DOHH2 (cell line): ENCODE measurements at regions not wholly inside any gene's neighbourhood (a gene's known extent, or its start where the extent isn't known, plus 50 kb on each side); places are given as distances from the start of the nearest gene placed in this dataset.

Experiments
- H3F3A ChIP-seq: fragments of 200-600 bp; sonication (generic), shearing (Covaris generic); 2 replicates; pipeline ENCODE4 v1.6.0; 2016; ENCODE audit warnings: antibody characterized with exemption, mild to moderate bottlenecking; ENCODE audit not compliant: control insufficient read depth, insufficient read depth
- H3K27ac ChIP-seq: fragments of 200-600 bp; sonication (generic); 2 replicates; pipeline ENCODE4 v1.5.1; 2014; ENCODE audit warnings: low read depth, mild to moderate bottlenecking, low read length, moderate library complexity
- H3K27me3 ChIP-seq: fragments of 200-600 bp; sonication (generic); 2 replicates; pipeline ENCODE4 v1.6.1; 2014; ENCODE audit warnings: mild to moderate bottlenecking, low read length, mixed read lengths; ENCODE audit not compliant: control insufficient read depth
- H3K36me3 ChIP-seq: fragments of 200-600 bp; sonication (generic); 2 replicates; pipeline ENCODE4 v1.6.1; 2014; ENCODE audit warnings: mild to moderate bottlenecking, low read length, moderate library complexity, mixed read lengths; ENCODE audit not compliant: control insufficient read depth
- H3K4me1 ChIP-seq: fragments of 200-600 bp; sonication (generic); 2 replicates; pipeline ENCODE4 v1.6.1; 2014; ENCODE audit warnings: mild to moderate bottlenecking, low read length, mixed read lengths; ENCODE audit not compliant: control insufficient read depth
- H3K4me2 ChIP-seq: fragments of 200-600 bp; sonication (generic); 2 replicates; pipeline ENCODE4 v1.6.0; 2014; ENCODE audit warnings: mild to moderate bottlenecking, low read length, moderate library complexity
- H3K4me3 ChIP-seq: fragments of 200-600 bp; sonication (generic); 2 replicates; pipeline ENCODE4 v1.5.1; 2014; ENCODE audit warnings: mild to moderate bottlenecking, low read length, mixed read lengths
- H3K79me2 ChIP-seq: fragments of 200-600 bp; sonication (generic); 2 replicates; pipeline ENCODE4 v1.6.1; 2014; ENCODE audit warnings: mild to moderate bottlenecking, low read length, mixed read lengths; ENCODE audit not compliant: control insufficient read depth
- H3K9me2 ChIP-seq: fragments of 200-600 bp; sonication (generic); replicated peaks from 2 replicates; pipeline ENCODE4 v1.6.1; 2014; ENCODE audit warnings: mild to moderate bottlenecking, low read length, mixed read lengths; ENCODE audit not compliant: control insufficient read depth
- H3K9me3 ChIP-seq: fragments of 200-600 bp; sonication (generic); 2 replicates; pipeline ENCODE4 v1.6.1; 2014; ENCODE audit warnings: antibody characterized with exemption, low read length, mixed read lengths; ENCODE audit not compliant: control insufficient read depth, insufficient read depth
- H4K20me1 ChIP-seq: fragments of 200-600 bp; sonication (generic); 2 replicates; pipeline ENCODE4 v1.6.0; 2014; ENCODE audit warnings: low read depth, mild to moderate bottlenecking, antibody characterized with exemption, low read length, moderate library complexity; ENCODE audit not compliant: control insufficient read depth, insufficient read depth
- EZH2phosphoT487 ChIP-seq: fragments of 200-600 bp; sonication (generic); IDR thresholded peaks from 2 replicates; pipeline ENCODE4 v1.6.1; 2017; ENCODE audit warnings: borderline replicate concordance, mild to moderate bottlenecking, antibody characterized with exemption, low read length, moderate library complexity, mixed read lengths
- TF ChIP-seq, protein P1 (sequence below): fragments of 200-600 bp; sonication (generic); IDR thresholded peaks from one replicate; pipeline ENCODE4 v1.5.1; 2014; ENCODE audit warnings: antibody characterized with exemption, mild to moderate bottlenecking, low read depth, low read length; ENCODE audit not compliant: poor library complexity, severe bottlenecking

DNA sequence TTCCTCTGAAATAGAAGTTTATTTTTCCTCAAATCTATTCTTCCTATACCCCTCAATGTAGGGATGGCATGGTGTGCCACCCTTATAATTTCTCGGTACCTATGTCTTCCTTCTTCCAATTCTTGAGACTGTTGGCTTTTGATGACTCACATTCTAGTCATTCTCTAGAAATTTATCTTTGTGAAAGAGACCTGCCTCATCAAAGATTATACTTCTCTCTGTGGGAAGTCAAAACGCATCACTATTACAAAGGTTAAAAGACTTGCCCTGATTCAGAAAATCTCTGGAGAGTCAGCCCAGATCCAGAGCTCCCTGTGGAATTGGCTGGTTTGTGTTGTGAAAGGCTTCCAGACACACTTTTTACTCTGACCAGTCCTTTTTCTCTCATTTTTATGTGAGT is 65.9 kb upstream of the FSTL5 start:
- no peak overlapping the region for H3K4me2 ChIP-seq
- no peak for TF ChIP-seq EZH2phosphoT487
- TF ChIP-seq, protein P1, sequence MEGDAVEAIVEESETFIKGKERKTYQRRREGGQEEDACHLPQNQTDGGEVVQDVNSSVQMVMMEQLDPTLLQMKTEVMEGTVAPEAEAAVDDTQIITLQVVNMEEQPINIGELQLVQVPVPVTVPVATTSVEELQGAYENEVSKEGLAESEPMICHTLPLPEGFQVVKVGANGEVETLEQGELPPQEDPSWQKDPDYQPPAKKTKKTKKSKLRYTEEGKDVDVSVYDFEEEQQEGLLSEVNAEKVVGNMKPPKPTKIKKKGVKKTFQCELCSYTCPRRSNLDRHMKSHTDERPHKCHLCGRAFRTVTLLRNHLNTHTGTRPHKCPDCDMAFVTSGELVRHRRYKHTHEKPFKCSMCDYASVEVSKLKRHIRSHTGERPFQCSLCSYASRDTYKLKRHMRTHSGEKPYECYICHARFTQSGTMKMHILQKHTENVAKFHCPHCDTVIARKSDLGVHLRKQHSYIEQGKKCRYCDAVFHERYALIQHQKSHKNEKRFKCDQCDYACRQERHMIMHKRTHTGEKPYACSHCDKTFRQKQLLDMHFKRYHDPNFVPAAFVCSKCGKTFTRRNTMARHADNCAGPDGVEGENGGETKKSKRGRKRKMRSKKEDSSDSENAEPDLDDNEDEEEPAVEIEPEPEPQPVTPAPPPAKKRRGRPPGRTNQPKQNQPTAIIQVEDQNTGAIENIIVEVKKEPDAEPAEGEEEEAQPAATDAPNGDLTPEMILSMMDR = no peak

DNA sequence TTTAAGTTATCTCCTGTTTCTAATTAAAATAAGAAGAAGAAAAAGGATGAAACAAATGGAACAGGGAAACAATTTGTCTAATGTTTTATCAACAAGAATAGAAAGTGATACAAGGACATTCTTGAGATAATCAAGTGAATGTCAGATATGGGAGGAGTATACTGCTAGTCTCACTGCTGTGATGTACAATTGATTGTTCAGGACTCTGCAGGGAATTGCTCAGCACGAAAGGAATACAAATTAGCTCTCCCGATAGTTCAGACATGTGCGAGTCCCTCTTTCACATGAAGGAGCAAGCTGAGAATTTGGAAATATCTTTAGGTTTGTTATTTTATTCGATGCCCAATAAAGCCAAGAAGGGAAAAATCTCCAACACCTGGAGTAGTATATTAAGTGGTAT is 57.3 kb upstream of the FSTL5 start:
- no peaks in the 10 kb centered on the region for H3K9me2 ChIP-seq
- no peaks in the 10 kb centered on the region for H3K36me3 ChIP-seq
- H3K27ac ChIP-seq = no peak overlapping the region
- no peaks in the 10 kb centered on the region for H3K27me3 ChIP-seq
- no peaks in the 10 kb centered on the region for H3F3A ChIP-seq
- no peaks in the 10 kb centered on the region for H4K20me1 ChIP-seq
- no peaks in the 10 kb centered on the region for H3K4me1 ChIP-seq
- no peak overlapping the region for H3K4me2 ChIP-seq
- H3K4me3 ChIP-seq = no peak overlapping the region
- no peaks in the 10 kb centered on the region for H3K9me3 ChIP-seq
- H3K79me2 ChIP-seq = no peaks in the 10 kb centered on the region
- TF ChIP-seq, protein P1 = no peak
- no peak for TF ChIP-seq EZH2phosphoT487

More for the DNA sequence above, 65.9 kb upstream of the FSTL5 start:
- H3K4me3 ChIP-seq = no peak overlapping the region
- H4K20me1 ChIP-seq = no peaks in the 10 kb centered on the region
- H3F3A ChIP-seq = no peaks in the 10 kb centered on the region
- H3K27me3 ChIP-seq = no peaks in the 10 kb centered on the region
- no peaks in the 10 kb centered on the region for H3K9me3 ChIP-seq
- no peaks in the 10 kb centered on the region for H3K79me2 ChIP-seq
- H3K36me3 ChIP-seq = no peaks in the 10 kb centered on the region
- no peaks in the 10 kb centered on the region for H3K9me2 ChIP-seq
- no peak overlapping the region for H3K27ac ChIP-seq
- H3K4me1 ChIP-seq = no peaks in the 10 kb centered on the region
